HepG2 (cell line): ENCODE measurements at regions not wholly inside any gene's neighbourhood (a gene's known extent, or its start where the extent isn't known, plus 50 kb on each side); places are given as distances from the start of the nearest gene placed in this dataset.

Experiments used
- ATAC-seq: fragments of 200-7000 bp; cut with Tn5 transposase; 3 replicates; pipeline ENCODE4 v1.9.1; 2020; ENCODE audit warnings: mild to moderate bottlenecking, moderate library complexity
- BruUV-seq: library from RNA; stranded (reverse); fragments of 400-500 nt; replicated peaks from 2 replicates; lab custom pipeline; 2021; lab: Mats Ljungman, UMichigan
- CTCF ChIA-PET: fragments of 300-600 bp; formaldehyde crosslinking; extraction: SDS; loops from one replicate; lab custom pipeline; 2021; ENCODE audit warnings: low total read pairs, inconsistent platforms, low intra/inter-chr PET ratio; lab: Yijun Ruan, JAX
- POLR2A ChIA-PET: fragments of 350-600 bp; sonication (Branson Sonifier 250); formaldehyde crosslinking; loops from one replicate; lab custom pipeline; 2020; ENCODE audit warnings: antibody characterized with exemption, inconsistent platforms; lab: Yijun Ruan, JAX
- DNase-seq: peaks from one replicate; pipeline ENCODE4 v3.0.0-alpha.2; 2015; ENCODE audit warnings: low spot score
- FAIRE-seq: peaks from 3 replicates; lab custom pipeline; 2011; peaks lifted over from hg19 to GRCh38; lab: Jason Lieb, UNC
- H2AFZ ChIP-seq: one replicate; pipeline ENCODE4 v1.6.1; 2011; ENCODE audit warnings: low read length, inconsistent platforms
- H3K27ac ChIP-seq: fragments of 300-600 bp; 3 replicates; pipeline ENCODE4 v1.8.0; 2011; ENCODE audit warnings: mixed run types, mild to moderate bottlenecking, mixed read lengths, low read length, inconsistent platforms; ENCODE audit not compliant: insufficient read depth; ENCODE audit errors: extremely low read length
- H3K27me3 ChIP-seq, 2 experiments: fragments of 200-600 bp in 1 of 2; 2 replicates in 1 of 2; 3 replicates in 1 of 2; pipeline versions ENCODE4 v1.6.0 to v1.8.0; 2011; ENCODE audit warnings: low read length in 2 of 2, mild to moderate bottlenecking in 2 of 2, moderate library complexity in 2 of 2, inconsistent platforms in 1 of 2; ENCODE audit not compliant: insufficient read depth in 2 of 2, control insufficient read depth in 1 of 2
- H3K36me3 ChIP-seq, 2 experiments: fragments of 200-600 bp in 1 of 2; replicated peaks in 1 of 2; 2 replicates in 1 of 2; 3 replicates in 1 of 2; pipeline versions ENCODE4 v1.5.1 to v1.8.0; 2011; ENCODE audit warnings: low read length in 2 of 2, inconsistent platforms in 1 of 2; ENCODE audit not compliant: insufficient read depth in 2 of 2, control insufficient read depth in 1 of 2
- H3K4me1 ChIP-seq: 2 replicates; pipeline ENCODE4 v1.5.1; 2012; ENCODE audit warnings: low read length, inconsistent platforms; ENCODE audit not compliant: insufficient read depth
- H3K4me2 ChIP-seq: 2 replicates; pipeline ENCODE4 v1.6.0; 2011; ENCODE audit warnings: low read depth, low read length, inconsistent platforms
- H3K4me3 ChIP-seq, 3 experiments: fragments of 200-600 bp in 1 of 3; sonication (generic), shearing (Covaris generic) in 1 of 3; replicated peaks in 1 of 3; 2 replicates each; pipeline ENCODE4 v1.5.1; 2011 to 2016; ENCODE audit warnings: low read length in 3 of 3, inconsistent platforms in 2 of 3, low read depth in 2 of 3, mild to moderate bottlenecking in 2 of 3, control low read depth in 1 of 3, mixed read lengths in 1 of 3; ENCODE audit not compliant: insufficient read depth in 1 of 3
- H3K79me2 ChIP-seq: one replicate; pipeline ENCODE4 v1.6.1; 2011; ENCODE audit warnings: low read length, inconsistent platforms; ENCODE audit not compliant: insufficient read depth
- H3K9ac ChIP-seq: 2 replicates; pipeline ENCODE4 v1.6.0; 2011; ENCODE audit warnings: mild to moderate bottlenecking, low read depth, low read length, inconsistent platforms; ENCODE audit not compliant: insufficient read depth
- H3K9me3 ChIP-seq: 2 replicates; pipeline ENCODE4 v1.5.1; 2012; ENCODE audit warnings: mild to moderate bottlenecking, low read length
- H4K20me1 ChIP-seq: 2 replicates; pipeline ENCODE4 v1.6.0; 2011; ENCODE audit warnings: inconsistent platforms, mild to moderate bottlenecking, low read length, moderate library complexity; ENCODE audit not compliant: insufficient read depth
- ATF7 ChIP-seq, 2 experiments: fragments of 450-650 bp in 1 of 2; sonication (generic) in 1 of 2; formaldehyde crosslinking in 1 of 2; IDR thresholded peaks; 2 replicates each; pipeline versions ENCODE4 v1.4.0 to v1.6.1; 2016 to 2020; ENCODE audit warnings: antibody characterized with exemption in 1 of 2, mild to moderate bottlenecking in 1 of 2, missing genetic modification reagents in 1 of 2
- HIC2 ChIP-seq: sonication (generic); formaldehyde crosslinking; IDR thresholded peaks from 2 replicates; pipeline ENCODE4 v1.9.0; 2022; ENCODE audit warnings: low read depth, missing genetic modification reagents
- SMAD1 ChIP-seq: sonication (generic); formaldehyde crosslinking; IDR thresholded peaks from 2 replicates; pipeline ENCODE4 v1.4.0; 2020; ENCODE audit warnings: missing genetic modification reagents, low read depth, mild to moderate bottlenecking, borderline replicate concordance
- TAF15 ChIP-seq: fragments of 200-400 bp; formaldehyde crosslinking; IDR thresholded peaks from one replicate; pipeline ENCODE4 v1.6.1; 2018; ENCODE audit warnings: mild to moderate bottlenecking, low read depth, low read length; ENCODE audit not compliant: poor library complexity, severe bottlenecking
- THYN1 ChIP-seq: sonication (generic); formaldehyde crosslinking; IDR thresholded peaks from 2 replicates; pipeline ENCODE4 v1.8.1; 2023; ENCODE audit warnings: low read depth, mild to moderate bottlenecking, moderate library complexity, missing genetic modification reagents, borderline replicate concordance
- WGBS: methylation state at CpG from one replicate; pipeline ENCODE4 v1.1.6; 2017; ENCODE audit warnings: low lambda C conversion rate; 5-methylcytosine and 5-hydroxymethylcytosine counted together
- in situ Hi-C: cut with HindIII; loops from 2 replicates; pipeline ENCODE4 v1.10.0; 2017; ENCODE audit warnings: low pct_unique_long_range_greater_than_20kb; ENCODE audit not compliant: extremely low pct_ligation_motif_present
- intact Hi-C: fragments of 100-400 bp; cut with micrococcal nuclease; formaldehyde crosslinking; loops from one replicate; pipeline ENCODE4 v1.10.0; 2022; ENCODE audit not compliant: unreplicated experiment

- H2AFZ ChIP-seq: no peak overlapping the region
- H3K4me1 ChIP-seq: no peaks in the 10 kb centered on the region
- H3K9me3 ChIP-seq: no peaks in the 10 kb centered on the region
- WGBS: 2% methylated on average over 3 of the region's 3 CpGs
- H3K9ac ChIP-seq: no peak overlapping the region
- peaks cover 0 to 8% of the 10 kb centered on the region in 2 experiments; a peak in 1 of 5 replicates for H3K27me3 ChIP-seq
- POLR2A ChIA-PET: no interaction called here
- no peak for FAIRE-seq
- CTCF ChIA-PET: no interaction called here
- no peaks in the 10 kb centered on the region for H3K79me2 ChIP-seq
- H3K4me3 ChIP-seq: no peak overlapping the region
- H3K4me2 ChIP-seq: no peak overlapping the region
- intact Hi-C loops (no loop called here), in situ Hi-C loops (no loop called here)
- BruUV-seq: no TSS peak
- H3K36me3 ChIP-seq: no peaks in the 10 kb centered on the region
- no peak overlapping the region for H3K27ac ChIP-seq
- TF ChIP-seq HIC2 (CRISPR knock-in tag): no peak
- TF ChIP-seq ATF7 (IDR thresholded peaks at IDR 0.05): peak; percentile 74
- no peak for TF ChIP-seq ATF7 (CRISPR knock-in tag; IDR thresholded peaks at IDR 0.05)
- no peak for DNase-seq
- no peaks in the 10 kb centered on the region for H4K20me1 ChIP-seq
- no peak for ATAC-seq
These were observed 94.0 kb upstream of the RAB18 start for GRCh38 chr10:27410153-27410552.

- no peaks in the 10 kb centered on the region for H3K36me3 ChIP-seq
- no peak overlapping the region for H3K9ac ChIP-seq
- WGBS: 50% methylated on average over 6 of the region's 6 CpGs
- H3K9me3 ChIP-seq: no peaks in the 10 kb centered on the region
- peaks cover 0 to 4% of the 10 kb centered on the region in 2 experiments; a peak in 1 of 5 replicates for H3K27me3 ChIP-seq
- intact Hi-C loops: no loop called here
- H3K4me3 ChIP-seq: no peak overlapping the region
- BruUV-seq: no TSS peak
- ChIA-PET CTCF (no interaction called here), POLR2A (no interaction called here)
- H3K79me2 ChIP-seq: no peaks in the 10 kb centered on the region
- no peaks in the 10 kb centered on the region for H3K4me1 ChIP-seq
- in situ Hi-C loops: no loop called here
- no peak for DNase-seq
- FAIRE-seq: no peak
- no peak for ATAC-seq
- H4K20me1 ChIP-seq: no peaks in the 10 kb centered on the region
- H2AFZ ChIP-seq: no peak overlapping the region
- no peak overlapping the region for H3K4me2 ChIP-seq
- TF ChIP-seq TAF15: no peak
- TF ChIP-seq THYN1 (CRISPR knock-in tag): no peak
- no peak for TF ChIP-seq SMAD1
- no peak overlapping the region for H3K27ac ChIP-seq
These were observed 96.8 kb upstream of the RAB18 start for GRCh38 chr10:27407271-27407670.
